NCI-H1105 treated with DMSO at 0.1 percent for 48 hours (cell line): ENCODE measurements at regions not wholly inside any gene's neighbourhood (a gene's known extent, or its start where the extent isn't known, plus 50 kb on each side); places are given as distances from the start of the nearest gene placed in this dataset.
"Not testable (repeated sequence)": the region's sequence is repeated elsewhere in the genome, so short reads cannot be mapped to it uniquely, and the experiment has no call there.

Source experiments
- DNase-seq: peaks from one replicate; lab custom pipeline; 2025; lab: John Stamatoyannopoulos, UW

GRCh38 chrX:118257781-118258180 lies 88.1 kb upstream of the WDR44 start:
- DNase-seq, result no peak

DNA sequence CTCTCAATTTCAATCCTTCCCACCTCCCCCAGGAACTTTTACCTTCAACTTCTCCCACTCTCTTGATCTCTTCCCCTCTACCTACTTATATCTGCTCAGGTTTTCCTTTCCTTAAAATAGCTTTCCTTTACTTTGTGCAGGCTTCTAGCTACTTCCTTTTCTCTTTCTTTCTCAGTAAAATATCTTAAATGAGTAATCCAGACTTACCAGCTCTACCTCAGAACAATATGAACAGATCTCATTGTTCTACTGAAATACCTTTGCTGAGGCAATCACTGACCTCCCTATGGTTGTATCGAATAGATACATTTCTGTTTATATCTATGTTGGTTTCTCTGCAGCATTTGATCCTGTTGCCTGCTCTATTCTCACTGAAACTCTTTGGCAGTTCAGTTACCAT lies 86.7 kb upstream of the WDR44 start:
- no peak for DNase-seq

GRCh38 chrX:118261151-118261550 lies 84.8 kb upstream of the WDR44 start:
- no peak for DNase-seq

- no peak for DNase-seq
These were observed 74.1 kb upstream of the WDR44 start for GRCh38 chrX:118271775-118272174.

DNA sequence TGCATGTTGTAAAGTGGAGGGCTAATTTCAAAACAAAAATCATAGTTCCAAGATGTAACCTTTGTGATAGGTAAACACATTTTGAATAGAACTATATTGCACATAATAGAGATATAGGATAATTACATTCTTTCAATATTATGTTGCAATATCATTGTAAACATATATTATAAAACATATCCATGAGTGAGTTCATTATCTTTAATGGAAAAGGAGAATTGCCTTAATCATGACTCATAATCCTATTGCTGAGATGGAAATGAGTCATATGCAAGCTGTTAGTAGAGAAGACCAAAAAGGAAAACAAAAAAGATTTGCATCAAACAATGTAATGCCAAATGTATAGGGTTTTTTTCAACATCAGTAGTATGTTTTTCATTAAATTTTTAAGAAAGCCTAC lies 73.7 kb upstream of the WDR44 start:
- DNase-seq, result no peak

- no peak for DNase-seq
These were observed 59.7 kb upstream of the WDR44 start for GRCh38 chrX:118286066-118286762.

- DNase-seq, result not testable (repeated sequence)
These were observed 50.1 kb upstream of the WDR44 start for GRCh38 chrX:118295818-118296217.
